NT2/D1 (cell line): ENCODE measurements at regions not wholly inside any gene's neighbourhood (a gene's known extent, or its start where the extent isn't known, plus 50 kb on each side); places are given as distances from the start of the nearest gene placed in this dataset.

Source experiments
- SUZ12 ChIP-seq: IDR thresholded peaks from 2 replicates; pipeline ENCODE4 v1.6.1; 2011; ENCODE audit not compliant: insufficient read length, insufficient read depth; ENCODE audit errors: extremely low read depth
- YY1 ChIP-seq: IDR thresholded peaks from 2 replicates; pipeline ENCODE4 v1.6.1; 2011; ENCODE audit not compliant: insufficient read length, insufficient read depth
- ZNF274 ChIP-seq: IDR thresholded peaks from 2 replicates; pipeline ENCODE4 v1.6.1; 2011; ENCODE audit warnings: mild to moderate bottlenecking, low read depth, low read length

- TF ChIP-seq SUZ12 (no peak), YY1 (no peak), ZNF274 (no peak)
These were observed 961.6 kb upstream of the CHAC2 start for GRCh38 chr2:52805901-52806410.
